GM23248 (cell line): ENCODE measurements at regions not wholly inside any gene's neighbourhood (a gene's known extent, or its start where the extent isn't known, plus 50 kb on each side); places are given as distances from the start of the nearest gene placed in this dataset.

Experiments
- EZH2 ChIP-seq: fragments of 200-600 bp; sonication (generic); IDR thresholded peaks from 2 replicates; pipeline ENCODE4 v1.6.1; 2018; ENCODE audit warnings: antibody characterized with exemption, mild to moderate bottlenecking; ENCODE audit not compliant: insufficient read depth, poor library complexity, severe bottlenecking
- EZH2phosphoT487 ChIP-seq: fragments of 200-600 bp; sonication (generic); IDR thresholded peaks from 2 replicates; pipeline ENCODE4 v1.6.1; 2018; ENCODE audit warnings: antibody characterized with exemption, moderate library complexity, mild to moderate bottlenecking, low read depth; ENCODE audit not compliant: insufficient read depth

- no peak for TF ChIP-seq EZH2phosphoT487
- no peak for TF ChIP-seq EZH2
Observed at GRCh38 chr18:22773944-22774343, 159.2 kb upstream of the RBBP8 start.
